Epithelial cell of esophagus (primary cell): ENCODE measurements at regions not wholly inside any gene's neighbourhood (a gene's known extent, or its start where the extent isn't known, plus 50 kb on each side); places are given as distances from the start of the nearest gene placed in this dataset.

Experiments used
- DNase-seq: peaks from one replicate; pipeline ENCODE4 v3.0.0; 2010; ENCODE audit warnings: low read depth
- H3K4me3 ChIP-seq: 2 replicates; pipeline ENCODE4 v1.5.1; 2011; ENCODE audit warnings: mild to moderate bottlenecking, low read length, control low read depth
- TF ChIP-seq, protein P1 (sequence below): IDR thresholded peaks from 2 replicates; pipeline ENCODE4 v1.5.1; 2011; ENCODE audit warnings: low read depth, mild to moderate bottlenecking, low read length, control low read depth, inconsistent platforms; ENCODE audit not compliant: insufficient read depth; ENCODE audit errors: missing control alignments

DNA sequence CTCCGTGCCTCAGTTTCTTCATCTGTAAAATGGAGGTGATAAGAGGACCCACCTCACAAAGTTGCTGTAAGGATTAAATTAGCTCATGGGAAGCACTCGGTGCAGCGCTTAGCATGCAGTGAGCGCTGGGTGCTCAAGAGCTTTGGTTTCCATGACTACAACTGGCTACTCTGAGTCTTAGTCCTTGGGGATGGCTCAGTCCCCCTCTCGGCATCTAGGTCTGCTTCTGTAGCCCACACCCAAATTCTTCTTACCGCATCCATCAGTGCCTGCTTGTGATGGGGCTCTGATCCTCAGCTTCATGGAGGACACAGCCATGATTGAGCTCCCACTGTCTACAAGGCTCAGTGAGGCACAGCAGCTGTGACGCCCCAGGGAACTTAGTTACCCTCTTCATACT lies 159.0 kb downstream of the ACTL8 start:
- TF ChIP-seq, protein P1, sequence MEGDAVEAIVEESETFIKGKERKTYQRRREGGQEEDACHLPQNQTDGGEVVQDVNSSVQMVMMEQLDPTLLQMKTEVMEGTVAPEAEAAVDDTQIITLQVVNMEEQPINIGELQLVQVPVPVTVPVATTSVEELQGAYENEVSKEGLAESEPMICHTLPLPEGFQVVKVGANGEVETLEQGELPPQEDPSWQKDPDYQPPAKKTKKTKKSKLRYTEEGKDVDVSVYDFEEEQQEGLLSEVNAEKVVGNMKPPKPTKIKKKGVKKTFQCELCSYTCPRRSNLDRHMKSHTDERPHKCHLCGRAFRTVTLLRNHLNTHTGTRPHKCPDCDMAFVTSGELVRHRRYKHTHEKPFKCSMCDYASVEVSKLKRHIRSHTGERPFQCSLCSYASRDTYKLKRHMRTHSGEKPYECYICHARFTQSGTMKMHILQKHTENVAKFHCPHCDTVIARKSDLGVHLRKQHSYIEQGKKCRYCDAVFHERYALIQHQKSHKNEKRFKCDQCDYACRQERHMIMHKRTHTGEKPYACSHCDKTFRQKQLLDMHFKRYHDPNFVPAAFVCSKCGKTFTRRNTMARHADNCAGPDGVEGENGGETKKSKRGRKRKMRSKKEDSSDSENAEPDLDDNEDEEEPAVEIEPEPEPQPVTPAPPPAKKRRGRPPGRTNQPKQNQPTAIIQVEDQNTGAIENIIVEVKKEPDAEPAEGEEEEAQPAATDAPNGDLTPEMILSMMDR: no peak
- no peak for DNase-seq
- H3K4me3 ChIP-seq: no peak overlapping the region

DNA sequence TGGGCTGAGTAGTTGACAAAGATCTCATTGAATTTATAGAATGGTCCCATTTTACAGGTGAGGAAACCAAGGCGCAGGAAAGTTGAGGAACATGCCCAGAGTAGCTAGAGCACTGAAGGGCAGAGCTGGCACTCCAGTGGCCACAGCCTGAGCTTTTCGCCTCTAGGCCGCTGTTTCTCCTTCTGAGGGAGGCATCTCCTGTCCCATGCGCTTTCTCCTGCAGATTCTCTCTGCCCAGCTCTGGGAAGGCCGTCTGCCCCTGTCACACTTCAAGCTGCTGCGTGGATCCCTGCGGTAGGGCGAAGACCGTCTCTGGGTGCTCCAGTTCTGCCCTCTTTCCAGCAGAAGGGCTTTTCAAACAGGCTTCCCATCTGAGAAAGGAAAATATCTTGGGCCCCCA lies 159.9 kb downstream of the ACTL8 start:
- DNase-seq: no peak
- H3K4me3 ChIP-seq: no peak overlapping the region
- TF ChIP-seq, protein P1: no peak

DNA sequence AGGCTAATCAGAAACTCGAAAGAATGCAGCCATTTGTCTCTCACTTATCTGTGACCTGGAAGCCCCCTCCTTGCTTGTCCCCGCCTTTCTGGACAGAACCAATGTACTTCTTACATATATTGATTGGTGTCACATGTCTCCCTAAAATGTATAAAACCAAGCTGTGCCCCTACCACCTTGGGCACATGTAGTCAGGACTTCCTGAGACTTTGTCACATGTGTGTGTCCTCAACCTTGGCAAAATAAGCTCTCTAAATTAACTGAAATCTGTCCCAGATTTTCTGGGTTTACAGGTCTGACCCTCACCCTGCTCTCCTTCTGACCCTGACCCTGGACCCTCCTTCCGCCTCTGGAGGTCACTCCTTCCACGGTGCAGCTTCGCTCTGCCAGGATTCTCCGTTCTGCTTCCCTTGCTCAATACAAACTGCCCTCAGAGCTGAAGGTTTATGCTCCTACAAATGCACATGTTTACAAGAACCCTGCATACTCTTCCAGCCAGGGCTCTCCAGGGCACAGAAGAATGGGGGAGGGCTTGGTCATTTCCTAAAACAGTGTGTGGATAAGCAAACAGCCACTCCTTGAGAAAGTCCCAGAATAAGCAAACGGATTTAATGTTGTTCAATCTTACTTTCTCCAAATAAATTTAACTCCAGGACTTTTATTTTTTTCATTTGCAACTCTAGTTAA lies 160.5 kb downstream of the ACTL8 start:
- DNase-seq: no peak
- H3K4me3 ChIP-seq: no peak overlapping the region
- TF ChIP-seq, protein P1: no peak

DNA sequence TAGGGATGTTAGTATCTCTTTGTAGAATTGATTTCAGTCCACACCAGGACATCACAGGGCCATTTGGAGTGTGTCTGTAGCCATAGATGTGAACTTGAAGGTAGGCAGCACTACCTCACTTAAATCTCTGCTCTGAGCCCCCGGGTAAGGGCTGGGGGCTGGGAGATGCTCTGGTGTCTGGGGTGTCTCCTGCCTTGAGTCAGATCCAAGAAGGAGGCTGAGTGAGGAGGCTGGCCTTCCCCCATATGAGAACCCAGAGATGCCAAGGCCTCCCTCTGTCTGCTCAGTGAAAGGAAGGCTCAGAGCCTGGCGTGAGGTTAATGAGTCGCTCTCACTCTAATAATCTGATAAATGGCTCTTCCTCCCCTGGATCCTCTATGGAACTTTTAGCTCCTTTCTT lies 161.6 kb downstream of the ACTL8 start:
- no peak overlapping the region for H3K4me3 ChIP-seq
- no peak for DNase-seq
- TF ChIP-seq, protein P1: no peak

DNA sequence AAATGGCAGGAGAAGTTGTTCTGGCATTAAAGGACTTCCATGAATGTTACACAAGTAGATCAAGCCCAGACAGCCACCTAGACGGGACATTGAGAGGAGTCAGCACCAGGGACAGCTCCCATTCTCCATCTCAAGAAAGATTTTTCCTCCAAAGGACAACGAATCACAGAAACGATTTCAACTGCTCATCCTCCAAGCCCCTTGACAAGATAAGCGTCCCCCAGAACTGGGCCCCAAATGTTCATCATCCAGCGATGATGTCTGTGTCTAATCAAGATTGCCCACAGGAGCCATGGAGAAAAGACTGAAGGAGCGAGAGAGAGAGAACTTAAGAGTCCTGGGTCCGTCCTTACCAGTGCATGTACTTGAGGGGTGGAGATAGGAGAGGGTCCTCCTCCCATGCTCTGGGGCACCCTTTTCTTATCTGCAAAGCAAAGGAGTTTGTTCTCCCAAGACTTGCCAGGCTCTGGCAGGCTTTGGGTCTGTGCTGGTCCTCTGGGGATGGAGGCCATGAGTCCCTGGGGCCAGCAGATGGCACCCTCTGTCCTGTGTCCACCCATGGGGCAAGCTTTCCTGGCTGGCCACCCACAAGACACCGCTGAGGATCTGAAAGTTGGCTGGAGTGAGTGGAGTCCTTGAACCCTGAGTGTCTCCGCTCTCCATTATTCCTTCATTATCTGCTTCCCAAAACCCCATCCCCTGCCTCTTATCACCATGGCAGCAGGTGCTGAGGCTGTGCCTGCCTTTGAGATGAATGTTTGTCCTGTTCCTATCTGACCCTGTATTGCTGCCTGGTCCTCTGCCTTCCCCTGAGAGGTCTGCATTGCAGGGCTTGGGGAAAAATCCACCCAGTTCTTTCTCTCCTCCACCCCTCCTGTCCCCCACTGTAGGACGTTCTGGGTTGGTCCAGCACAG lies 164.6 kb downstream of the ACTL8 start:
- TF ChIP-seq, protein P1: no peak
- DNase-seq: peak; percentile 7
- no peak overlapping the region for H3K4me3 ChIP-seq

DNA sequence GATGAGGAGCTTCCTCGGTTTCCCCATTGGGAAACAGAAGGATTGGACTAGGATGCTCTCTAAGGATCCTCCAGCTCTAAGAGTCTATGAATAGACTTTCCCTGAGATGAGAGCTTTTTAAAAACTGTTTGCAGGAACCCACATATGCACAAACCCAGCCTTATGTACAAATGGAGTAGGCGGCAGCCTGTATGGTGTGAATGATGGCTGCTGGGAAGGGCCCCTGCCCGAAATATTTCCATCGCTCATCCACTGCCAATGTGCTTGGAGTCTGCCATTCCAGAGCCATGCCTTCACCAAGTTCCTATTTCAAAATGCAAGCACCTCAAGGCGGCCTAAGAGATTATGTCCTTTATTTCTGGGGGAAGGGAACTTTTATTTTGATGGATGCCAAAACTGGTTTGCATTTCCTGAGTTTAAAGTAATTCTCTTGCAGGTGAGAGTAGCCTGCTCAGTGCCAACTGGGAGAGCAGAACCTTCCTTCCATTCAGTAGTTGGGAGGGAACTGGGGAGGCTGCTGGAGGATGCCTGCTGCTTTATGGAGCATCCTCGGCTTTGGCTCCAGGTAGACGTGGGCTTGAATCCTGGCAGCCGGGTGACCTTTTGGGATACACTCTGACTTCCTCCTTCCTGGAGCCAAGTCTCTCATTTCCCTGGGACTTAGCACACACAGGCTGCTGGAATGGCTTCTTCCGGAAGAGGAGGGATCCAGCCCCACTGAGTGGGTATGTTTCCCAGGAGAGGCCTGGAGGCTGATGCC lies 165.9 kb downstream of the ACTL8 start:
- H3K4me3 ChIP-seq: no peak overlapping the region
- no peak for DNase-seq
- TF ChIP-seq, protein P1: no peak
